IMR-90 (cell line): ENCODE measurements at regions not wholly inside any gene's neighbourhood (a gene's known extent, or its start where the extent isn't known, plus 50 kb on each side); places are given as distances from the start of the nearest gene placed in this dataset.

Experiments used
- ATAC-seq: fragments of 200-7000 bp; cut with Tn5 transposase; 2 replicates; pipeline ENCODE4 v1.9.1; 2020; ENCODE audit warnings: low read depth, mild to moderate bottlenecking, moderate library complexity
- BruUV-seq: library from RNA; stranded (reverse); fragments of 400-500 nt; replicated peaks from 2 replicates; lab custom pipeline; 2021; lab: Mats Ljungman, UMichigan
- CTCF ChIA-PET: fragments of 300-600 bp; formaldehyde crosslinking; extraction: SDS; loops from one replicate; lab custom pipeline; 2021; ENCODE audit warnings: antibody characterized with exemption; lab: Yijun Ruan, JAX
- POLR2A ChIA-PET: fragments of 300-600 bp; sonication (Branson Sonifier 250); formaldehyde crosslinking; loops from one replicate; lab custom pipeline; 2022; ENCODE audit warnings: antibody characterized with exemption; ENCODE audit not compliant: unreplicated experiment; lab: Charles Lee
- DNase-seq: peaks from one replicate; pipeline ENCODE4 v3.0.0; 2013
- H2AFZ ChIP-seq: replicated peaks from 2 replicates; pipeline ENCODE3; 2013; ENCODE audit warnings: low read length, mild to moderate bottlenecking; ENCODE audit not compliant: poor library complexity
- H2AK5ac ChIP-seq: 2 replicates; pipeline ENCODE4 v1.6.1; 2013; ENCODE audit warnings: low read depth, low read length, inconsistent platforms
- H2AK9ac ChIP-seq: replicated peaks from 2 replicates; pipeline ENCODE3; 2013; ENCODE audit warnings: mild to moderate bottlenecking, low read depth, low read length, moderate library complexity; ENCODE audit not compliant: poor library complexity
- H2BK120ac ChIP-seq: 2 replicates; pipeline ENCODE4 v1.6.1; 2013; ENCODE audit warnings: low read depth, low read length, inconsistent platforms
- H2BK15ac ChIP-seq: 3 replicates; pipeline ENCODE4 v1.6.1; 2013; ENCODE audit warnings: low read depth, low read length, inconsistent platforms
- H2BK20ac ChIP-seq: 2 replicates; pipeline ENCODE4 v1.6.1; 2013; ENCODE audit warnings: low read depth, mild to moderate bottlenecking, inconsistent platforms, low read length, moderate library complexity
- H2BK5ac ChIP-seq: 2 replicates; pipeline ENCODE4 v1.6.1; 2013; ENCODE audit warnings: mild to moderate bottlenecking, low read depth, low read length, inconsistent platforms; ENCODE audit not compliant: poor library complexity, severe bottlenecking
- H3K14ac ChIP-seq: replicated peaks from 2 replicates; pipeline ENCODE4 v1.6.1; 2013; ENCODE audit warnings: low read depth, low read length, inconsistent platforms
- H3K18ac ChIP-seq: 2 replicates; pipeline ENCODE4 v1.6.1; 2013; ENCODE audit warnings: low read depth, low read length, control low read depth
- H3K23ac ChIP-seq: 2 replicates; pipeline ENCODE4 v1.6.1; 2013; ENCODE audit warnings: low read depth, low read length, inconsistent platforms
- H3K27ac ChIP-seq: 2 replicates; pipeline ENCODE4 v1.5.1; 2013; ENCODE audit warnings: mild to moderate bottlenecking, control low read depth, low read length; ENCODE audit not compliant: insufficient read depth
- H3K27me3 ChIP-seq: 2 replicates; pipeline ENCODE4 v1.6.1; 2013; ENCODE audit warnings: low read length; ENCODE audit not compliant: control insufficient read depth, insufficient read depth
- H3K36me3 ChIP-seq: 2 replicates; pipeline ENCODE4 v1.6.1; 2013; ENCODE audit warnings: low read length, mixed read lengths; ENCODE audit not compliant: control insufficient read depth, insufficient read depth
- H3K4ac ChIP-seq: 2 replicates; pipeline ENCODE4 v1.6.1; 2013; ENCODE audit warnings: low read depth, low read length, inconsistent platforms
- H3K4me1 ChIP-seq: 2 replicates; pipeline ENCODE4 v1.6.1; 2013; ENCODE audit warnings: low read length, mixed read lengths; ENCODE audit not compliant: control insufficient read depth, insufficient read depth
- H3K4me2 ChIP-seq: 2 replicates; pipeline ENCODE4 v1.6.1; 2013; ENCODE audit warnings: low read depth, mild to moderate bottlenecking, control low read depth, low read length, moderate library complexity
- H3K4me3 ChIP-seq: 2 replicates; pipeline ENCODE4 v1.5.1; 2013; ENCODE audit warnings: low read depth, mild to moderate bottlenecking, control low read depth, low read length, moderate library complexity; ENCODE audit not compliant: insufficient read depth
- H3K56ac ChIP-seq: 2 replicates; pipeline ENCODE4 v1.6.1; 2013; ENCODE audit warnings: low read length, inconsistent platforms; ENCODE audit not compliant: insufficient read depth; ENCODE audit errors: extremely low read depth
- H3K79me1 ChIP-seq, 2 experiments: 2 replicates each; pipeline ENCODE4 v1.6.1; 2013; ENCODE audit warnings: low read length in 2 of 2, inconsistent platforms in 1 of 2, low read depth in 1 of 2
- H3K9ac ChIP-seq: 2 replicates; pipeline ENCODE4 v1.6.1; 2013; ENCODE audit warnings: low read depth, low read length, control low read depth
- H3K9me1 ChIP-seq: 2 replicates; pipeline ENCODE4 v1.6.1; 2013; ENCODE audit warnings: low read length, inconsistent platforms; ENCODE audit not compliant: insufficient read depth
- H3K9me3 ChIP-seq: 2 replicates; pipeline ENCODE4 v1.6.1; 2013; ENCODE audit warnings: low read length; ENCODE audit not compliant: control insufficient read depth, insufficient read depth
- H4K20me1 ChIP-seq: 2 replicates; pipeline ENCODE4 v1.6.1; 2013; ENCODE audit warnings: low read length, inconsistent platforms; ENCODE audit not compliant: insufficient read depth
- H4K5ac ChIP-seq: 2 replicates; pipeline ENCODE4 v1.6.1; 2013; ENCODE audit warnings: mild to moderate bottlenecking, low read depth, low read length, control low read depth
- H4K8ac ChIP-seq, 2 experiments: 2 replicates each; pipeline ENCODE4 v1.6.1; 2013; ENCODE audit warnings: low read depth in 2 of 2, low read length in 2 of 2, control low read depth in 1 of 2, inconsistent platforms in 1 of 2
- H4K91ac ChIP-seq: 2 replicates; pipeline ENCODE4 v1.6.1; 2013; ENCODE audit warnings: low read depth, low read length, inconsistent platforms; ENCODE audit not compliant: insufficient read depth
- CTCF ChIP-seq: conservative IDR thresholded peaks from 2 replicates; pipeline ENCODE4 v1.5.1; 2012; ENCODE audit warnings: mild to moderate bottlenecking, low read depth, low read length, improper control_type of control experiment
- RAD21 ChIP-seq: IDR thresholded peaks from 2 replicates; pipeline ENCODE4 v1.6.1; 2012; ENCODE audit warnings: low read length, improper control_type of control experiment
- RCOR1 ChIP-seq: IDR thresholded peaks from 2 replicates; pipeline ENCODE4 v1.6.1; 2012; ENCODE audit warnings: mild to moderate bottlenecking, low read length, improper control_type of control experiment; ENCODE audit not compliant: insufficient replicate concordance
- SMC3 ChIP-seq: fragments of 150-350 bp; IDR thresholded peaks from 2 replicates; pipeline ENCODE4 v1.6.1; 2016; ENCODE audit warnings: low read depth, mild to moderate bottlenecking, antibody characterized with exemption, low read length, moderate library complexity
- WGBS, 2 experiments: methylation state at CpG; one replicate each; pipeline versions ENCODE4 v1.1.5 to v1.1.7; 2013; ENCODE audit warnings: missing lambda C conversion rate in 2 of 2; ENCODE audit not compliant: insufficient read length in 1 of 2; ENCODE audit errors: extremely low coverage in 2 of 2; 5-methylcytosine and 5-hydroxymethylcytosine counted together
- dilution Hi-C: fragments of 300-500 bp; cut with HindIII; formaldehyde crosslinking; loops from one replicate; pipeline ENCODE4 v1.14.3; 2018; ENCODE audit warnings: low sequenced_read_pairs; ENCODE audit not compliant: unreplicated experiment
- in situ Hi-C: fragments of 300-500 bp; cut with MboI; formaldehyde crosslinking; loops from 3 replicates; pipeline ENCODE4 v1.14.3; 2019; ENCODE audit warnings: low sequenced_read_pairs, inconsistent platforms, mixed read lengths
- intact Hi-C: fragments of 100-400 bp; cut with micrococcal nuclease; formaldehyde crosslinking; loops from 2 replicates; pipeline ENCODE4 v1.10.0; 2022
- TF ChIP-seq, protein P1 (sequence below): fragments of 150-350 bp; IDR thresholded peaks from 2 replicates; pipeline ENCODE4 v1.6.1; 2016; ENCODE audit warnings: low read depth, mild to moderate bottlenecking, low read length, moderate library complexity, borderline replicate concordance

GRCh38 chr14:100662879-100663760 is 63.6 kb upstream of the DLK1 start:
- Histone ChIP-seq H2AK9ac (peak overlapping the region; percentile 58), H2BK5ac (no peak overlapping the region), H3K18ac (no peak overlapping the region), H4K5ac (no peak overlapping the region), H3K4me2 (no peak overlapping the region), H3K9ac (no peak overlapping the region), H3K9me1 (no peaks in the 10 kb centered on the region; the same call in 1 of the 2 replicates), H3K56ac (no peak overlapping the region), H3K27ac (no peak overlapping the region), H2BK15ac (no peak overlapping the region), H3K4ac (no peak overlapping the region), H3K9me3 (no peaks in the 10 kb centered on the region), H4K91ac (no peak overlapping the region), H3K36me3 (no peaks in the 10 kb centered on the region), H3K23ac (no peak overlapping the region), H2BK120ac (no peak overlapping the region), H3K4me1 (peaks cover 12% of the 10 kb centered on the region), H4K8ac (no peak overlapping the region), H2AK5ac (no peak overlapping the region), H2AFZ (no peak overlapping the region), H3K79me1 (no peaks in the 10 kb centered on the region), H2BK20ac (no peak overlapping the region), H3K4me3 (no peak overlapping the region), H3K27me3 (peaks cover 21% of the 10 kb centered on the region), H4K20me1 (peaks cover 4% of the 10 kb centered on the region; the same call in 1 of the 2 replicates), H3K14ac (no peak overlapping the region)
- CTCF ChIA-PET, result interaction anchor here (1.3 to 1.6 kb wide), 3 partner anchors 10 to 147 kb away, joined by 3 to 4 read pairs (median 3); no protein-coding TSS in a partner anchor
- dilution Hi-C loops, result no loop called here
- no TSS peak for BruUV-seq
- intact Hi-C loops, result loop anchor here (1.0 to 5.0 kb wide), 3 partner anchors 165 to 574 kb away; no protein-coding TSS in a partner anchor
- no CpG with 5 or more reads among the region's 21 CpGs for WGBS, 2 experiments
- POLR2A ChIA-PET, result no interaction called here
- DNase-seq (peak; percentile 61), ATAC-seq (no peak; the same call in 1 of the 2 replicates)
- TF ChIP-seq RCOR1 (no peak), SMC3 (peak; percentile 58), RAD21 (peak; percentile 79), CTCF (peak; percentile 82)
- TF ChIP-seq, protein P1, sequence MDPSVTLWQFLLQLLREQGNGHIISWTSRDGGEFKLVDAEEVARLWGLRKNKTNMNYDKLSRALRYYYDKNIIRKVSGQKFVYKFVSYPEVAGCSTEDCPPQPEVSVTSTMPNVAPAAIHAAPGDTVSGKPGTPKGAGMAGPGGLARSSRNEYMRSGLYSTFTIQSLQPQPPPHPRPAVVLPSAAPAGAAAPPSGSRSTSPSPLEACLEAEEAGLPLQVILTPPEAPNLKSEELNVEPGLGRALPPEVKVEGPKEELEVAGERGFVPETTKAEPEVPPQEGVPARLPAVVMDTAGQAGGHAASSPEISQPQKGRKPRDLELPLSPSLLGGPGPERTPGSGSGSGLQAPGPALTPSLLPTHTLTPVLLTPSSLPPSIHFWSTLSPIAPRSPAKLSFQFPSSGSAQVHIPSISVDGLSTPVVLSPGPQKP, result no peak
- in situ Hi-C loops, result loop anchor here (5.0 kb wide), 1 partner anchor 164 kb away; the partner anchor contains the start of gene MEG3
